Right ventricle myocardium superior (tissue), 1 donor: ENCODE measurements at regions not wholly inside any gene's neighbourhood (a gene's known extent, or its start where the extent isn't known, plus 50 kb on each side); places are given as distances from the start of the nearest gene placed in this dataset.

Experiments used
- ATAC-seq: fragments of 200-7000 bp; cut with Tn5 transposase; one replicate; pipeline ENCODE4 v1.9.1; 2020; ENCODE audit warnings: mild to moderate bottlenecking; ENCODE audit not compliant: poor library complexity
- DNase-seq: peaks from one replicate; pipeline ENCODE4 v3.0.0-alpha.2; 2020
- intact Hi-C: fragments of 100-400 bp; cut with DNase I; formaldehyde crosslinking; loops from one replicate; pipeline ENCODE4 v1.11.2; 2022
- donor health status: DM: no; HTN: yes; CAD: no; lungs with severe emphysema.

- DNase-seq = peak; percentile 85
- ATAC-seq = peak; percentile 94
- intact Hi-C loops = no loop called here
These were observed 50.4 kb upstream of the CTIF start for GRCh38 chr18:48488388-48488850.

- intact Hi-C loops = no loop called here
- no peak for ATAC-seq
These were observed 52.1 kb upstream of the CTIF start for GRCh38 chr18:48486754-48487153.

GRCh38 chr18:48485828-48486405 lies 52.9 kb upstream of the CTIF start:
- ATAC-seq (no peak), DNase-seq (no peak)
- intact Hi-C loops = no loop called here

More at GRCh38 chr18:48486754-48487153, 52.1 kb upstream of the CTIF start:
- no peak for DNase-seq

- no peak for ATAC-seq
- intact Hi-C loops = no loop called here
- DNase-seq = no peak
These were observed 57.7 kb upstream of the CTIF start for GRCh38 chr18:48481092-48481491.

- intact Hi-C loops = no loop called here
- DNase-seq (no peak), ATAC-seq (no peak)
These were observed 59.3 kb upstream of the CTIF start for GRCh38 chr18:48479531-48479930.

- intact Hi-C loops = no loop called here
- ATAC-seq = no peak
- DNase-seq = no peak
These were observed 61.5 kb upstream of the CTIF start for GRCh38 chr18:48477348-48477747.

GRCh38 chr18:48476550-48476917 lies 62.3 kb upstream of the CTIF start:
- ATAC-seq = no peak
- intact Hi-C loops = no loop called here

GRCh38 chr18:48475635-48476549 lies 62.9 kb upstream of the CTIF start:
- DNase-seq (no peak), ATAC-seq (peak; percentile 95)
- intact Hi-C loops = loop anchor here (2.0 kb wide), 1 partner anchor 187 kb away; no protein-coding TSS in a partner anchor

More at GRCh38 chr18:48476550-48476917, 62.3 kb upstream of the CTIF start:
- DNase-seq = no peak

GRCh38 chr18:48473816-48474215 lies 64.6 kb upstream of the ZBTB7C start:
- no peak for DNase-seq
- ATAC-seq = no peak
- intact Hi-C loops = loop anchor here (2.0 kb wide), 1 partner anchor 189 kb away; no protein-coding TSS in a partner anchor

GRCh38 chr18:48472610-48473009 lies 63.4 kb upstream of the ZBTB7C start:
- no peak for ATAC-seq
- DNase-seq = no peak
- intact Hi-C loops = no loop called here

- intact Hi-C loops = no loop called here
- peak; percentile 45 for ATAC-seq
- DNase-seq = no peak
These were observed 61.4 kb upstream of the ZBTB7C start for GRCh38 chr18:48470484-48471180.

- intact Hi-C loops = no loop called here
- DNase-seq = no peak
- ATAC-seq = no peak
These were observed 59.0 kb upstream of the ZBTB7C start for GRCh38 chr18:48468151-48468550.

GRCh38 chr18:48467231-48467630 lies 58.0 kb upstream of the ZBTB7C start:
- intact Hi-C loops = no loop called here
- ATAC-seq = no peak
- no peak for DNase-seq

- ATAC-seq (peak; percentile 84), DNase-seq (no peak)
- intact Hi-C loops = no loop called here
These were observed 53.3 kb upstream of the ZBTB7C start for GRCh38 chr18:48462510-48462909.

GRCh38 chr18:48460929-48461583 lies 51.9 kb upstream of the ZBTB7C start:
- no peak for ATAC-seq
- intact Hi-C loops = no loop called here
- no peak for DNase-seq

- intact Hi-C loops = no loop called here
- DNase-seq (no peak), ATAC-seq (peak; percentile 43)
These were observed 50.3 kb upstream of the ZBTB7C start for GRCh38 chr18:48459465-48459864.

- intact Hi-C loops = no loop called here
- no peak for DNase-seq
- no peak for ATAC-seq
These were observed 49.8 kb upstream of the ZBTB7C start for GRCh38 chr18:48459016-48459415.
